ENCODE measurements at regions not wholly inside any gene's neighbourhood (a gene's known extent, or its start where the extent isn't known, plus 50 kb on each side); places are given as distances from the start of the nearest gene placed in this dataset.
A peak's percentile ranks its signal among the peaks of the same experiment; 100 is the strongest.

DNA sequence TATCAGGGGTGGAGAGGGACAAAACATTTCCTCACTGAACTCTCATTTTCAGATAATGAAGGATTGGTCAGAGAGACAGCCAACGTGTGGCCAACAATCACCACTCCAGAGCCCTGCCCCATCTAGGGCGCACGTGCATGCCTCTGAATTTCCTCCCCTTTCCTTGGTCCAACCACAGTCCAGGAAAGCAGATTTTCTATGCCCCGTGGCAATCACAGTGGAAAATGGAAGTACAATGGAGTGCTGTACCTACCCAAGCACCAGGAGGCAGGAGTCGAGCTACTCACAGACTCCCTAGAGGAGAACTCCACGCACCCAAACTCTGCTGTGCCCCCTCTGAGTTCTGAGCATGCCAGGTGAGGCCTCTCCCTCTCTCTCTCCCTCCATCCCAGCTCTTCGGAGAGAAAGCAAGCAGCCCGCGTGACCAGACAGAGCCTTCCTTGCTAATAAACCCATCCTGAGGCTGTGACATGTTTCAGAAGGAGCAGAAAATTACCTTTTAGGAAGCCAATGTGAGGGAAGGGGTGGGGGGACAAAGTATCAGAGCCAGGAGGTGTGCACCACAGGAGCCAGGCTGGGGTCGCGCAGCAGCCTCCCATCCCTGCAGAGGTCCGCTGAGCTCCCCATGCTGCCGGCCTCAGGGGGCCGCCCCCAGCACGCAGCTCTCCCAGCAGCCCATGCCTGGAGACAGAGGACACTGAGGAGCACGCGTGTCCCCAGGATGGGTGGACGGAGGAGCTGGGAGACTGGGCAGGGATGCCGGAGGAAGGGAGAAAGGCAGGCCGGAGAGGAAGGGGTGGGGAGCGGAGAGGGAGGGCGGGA lies 73.4 kb downstream of the PITPNM2 start:
- H3K36me3 ChIP-seq = no peaks in the 10 kb centered on the region
- no peak overlapping the region for H3K4me3 ChIP-seq
- peak in 5 of 8 donors; percentile 2 to 16 (median 5) for ATAC-seq
- no peaks in the 10 kb centered on the region for H3K27me3 ChIP-seq
- H3K9me3 ChIP-seq = no peaks in the 10 kb centered on the region
- TF ChIP-seq, protein P1, sequence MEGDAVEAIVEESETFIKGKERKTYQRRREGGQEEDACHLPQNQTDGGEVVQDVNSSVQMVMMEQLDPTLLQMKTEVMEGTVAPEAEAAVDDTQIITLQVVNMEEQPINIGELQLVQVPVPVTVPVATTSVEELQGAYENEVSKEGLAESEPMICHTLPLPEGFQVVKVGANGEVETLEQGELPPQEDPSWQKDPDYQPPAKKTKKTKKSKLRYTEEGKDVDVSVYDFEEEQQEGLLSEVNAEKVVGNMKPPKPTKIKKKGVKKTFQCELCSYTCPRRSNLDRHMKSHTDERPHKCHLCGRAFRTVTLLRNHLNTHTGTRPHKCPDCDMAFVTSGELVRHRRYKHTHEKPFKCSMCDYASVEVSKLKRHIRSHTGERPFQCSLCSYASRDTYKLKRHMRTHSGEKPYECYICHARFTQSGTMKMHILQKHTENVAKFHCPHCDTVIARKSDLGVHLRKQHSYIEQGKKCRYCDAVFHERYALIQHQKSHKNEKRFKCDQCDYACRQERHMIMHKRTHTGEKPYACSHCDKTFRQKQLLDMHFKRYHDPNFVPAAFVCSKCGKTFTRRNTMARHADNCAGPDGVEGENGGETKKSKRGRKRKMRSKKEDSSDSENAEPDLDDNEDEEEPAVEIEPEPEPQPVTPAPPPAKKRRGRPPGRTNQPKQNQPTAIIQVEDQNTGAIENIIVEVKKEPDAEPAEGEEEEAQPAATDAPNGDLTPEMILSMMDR (IDR thresholded peaks at IDR 0.05) = peak in 2 of 9 donors; percentile 16 to 25
- DNase-seq = no peak
- WGBS, 2 donors = 66 to 68% methylated on average over 22 of the region's 22 CpGs
- intact Hi-C loops (cut with DNase I) = no loop called here
- H3K27ac ChIP-seq = peak overlapping the region in 7 of 10 donors; percentile 20 to 81 (median 63)
- H3K4me1 ChIP-seq = peaks cover 24 to 85% (median 64%) of the 10 kb centered on the region in 9 donors

DNA sequence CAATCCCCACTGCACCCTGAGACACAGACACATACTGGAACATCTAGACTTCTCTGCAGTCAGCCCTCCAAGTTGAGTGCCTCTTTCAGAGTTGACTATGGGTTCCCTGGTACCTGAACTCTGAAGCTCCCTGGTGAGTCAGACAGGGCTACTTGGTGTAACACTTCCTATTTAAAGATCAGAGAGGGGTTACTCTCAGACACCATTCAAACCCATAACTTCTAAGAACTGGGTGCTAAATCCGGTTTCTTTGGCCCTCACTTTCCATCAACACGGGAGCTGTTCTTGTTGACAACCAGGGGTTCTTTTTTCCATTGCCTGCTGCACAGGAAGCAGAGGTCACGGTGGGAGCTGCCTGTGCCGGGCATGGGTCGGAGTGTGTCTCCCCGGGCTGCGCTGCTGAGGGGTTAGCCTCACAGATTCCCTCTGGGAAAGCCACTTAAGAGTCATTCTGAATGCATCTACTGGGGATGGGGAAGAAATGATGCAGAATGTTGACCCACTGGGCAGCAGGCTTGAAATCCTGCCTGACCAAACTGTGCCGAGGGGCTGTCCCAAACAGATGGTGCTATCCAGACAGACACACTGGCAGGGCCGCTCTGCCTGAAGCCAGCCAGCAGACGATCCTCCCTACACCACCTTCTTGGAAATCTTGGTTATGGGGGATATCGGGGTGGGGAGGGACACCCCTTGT lies 74.1 kb downstream of the PITPNM2 start:
- Histone ChIP-seq H3K36me3 (no peaks in the 10 kb centered on the region), H3K27me3 (no peaks in the 10 kb centered on the region), H3K4me3 (no peak overlapping the region), H3K4me1 (peaks cover 25 to 87% (median 66%) of the 10 kb centered on the region in 9 donors), H3K9me3 (no peaks in the 10 kb centered on the region), H3K27ac (peak overlapping the region in 7 of 10 donors; percentile 20 to 81 (median 63))
- peak in 7 of 8 donors; percentile 18 to 68 (median 41) for ATAC-seq
- WGBS, 2 donors = 36 to 37% methylated on average over 11 of the region's 11 CpGs
- DNase-seq = no peak
- TF ChIP-seq, protein P1 (IDR thresholded peaks at IDR 0.05) = no peak
- intact Hi-C loops (cut with DNase I) = no loop called here

DNA sequence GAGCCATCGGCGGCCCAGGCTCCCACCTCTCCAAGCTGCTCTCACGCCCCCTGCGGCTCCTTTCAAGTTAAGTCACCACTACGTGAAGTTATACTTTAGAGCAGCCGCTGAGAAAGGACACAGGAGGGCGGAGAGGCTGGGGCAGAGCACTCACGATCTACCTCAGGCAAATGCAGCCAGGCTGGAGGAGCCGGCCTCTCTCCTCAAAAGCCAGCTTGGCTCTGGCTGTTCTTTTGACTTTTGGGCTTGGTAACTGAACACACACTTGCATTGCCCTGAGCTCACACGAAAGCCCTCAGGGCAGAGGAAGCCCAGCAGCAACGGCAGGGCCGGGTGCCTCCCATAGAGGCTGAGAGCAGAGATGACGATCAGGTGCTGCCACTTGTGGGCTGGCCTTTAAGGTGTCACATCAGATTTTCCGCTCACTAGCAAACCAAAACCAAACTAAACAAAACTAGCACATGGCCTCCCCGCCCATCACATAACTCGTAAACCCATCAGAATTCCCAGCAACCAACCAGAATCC lies 75.2 kb downstream of the PITPNM2 start:
- Histone ChIP-seq H3K9me3 (no peaks in the 10 kb centered on the region), H3K4me3 (peak overlapping the region in 1 of 10 donors; percentile 18), H3K4me1 (peaks cover 34 to 87% (median 76%) of the 10 kb centered on the region in 9 donors), H3K27me3 (no peaks in the 10 kb centered on the region), H3K27ac (peak overlapping the region in 9 of 10 donors; percentile 30 to 81 (median 63)), H3K36me3 (no peaks in the 10 kb centered on the region)
- ATAC-seq = peak in 5 of 8 donors; percentile 8 to 53 (median 18)
- WGBS, 2 donors = 38 to 51% methylated on average over 16 of the region's 16 CpGs
- no peak for DNase-seq
- intact Hi-C loops (cut with DNase I) = no loop called here
- TF ChIP-seq, protein P1 (IDR thresholded peaks at IDR 0.05) = peak in 4 of 9 donors; percentile 13 to 36 (median 30)

DNA sequence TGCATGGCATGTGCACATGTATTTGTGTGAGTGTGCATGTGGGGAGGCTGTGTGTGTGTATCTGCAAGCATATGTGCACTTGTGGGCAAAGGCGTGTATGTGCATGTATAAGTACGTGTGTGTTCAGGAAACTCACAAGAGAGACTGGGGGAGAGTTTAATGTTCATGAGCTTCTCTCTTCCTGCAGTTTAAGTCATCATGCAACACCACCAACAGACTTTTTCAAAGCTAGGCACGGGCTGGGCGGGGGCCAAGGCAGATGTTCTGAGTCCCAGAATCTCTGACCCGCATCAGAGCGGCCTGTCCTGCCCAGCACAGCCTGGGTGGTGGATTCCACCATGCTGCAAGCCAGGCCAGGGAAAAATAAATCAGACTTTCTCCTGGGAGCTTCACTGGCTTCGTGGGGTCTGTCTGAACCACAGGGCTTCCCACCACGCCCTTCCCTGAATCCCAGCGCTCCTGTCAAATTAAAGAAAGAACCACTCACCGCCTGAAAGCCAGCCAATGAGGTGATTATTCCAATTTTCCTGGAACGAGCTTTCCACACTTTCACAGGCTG lies 75.7 kb downstream of the PITPNM2 start:
- peaks cover 39 to 89% (median 77%) of the 10 kb centered on the region in 9 donors for H3K4me1 ChIP-seq
- intact Hi-C loops (cut with DNase I) = no loop called here
- H3K4me3 ChIP-seq = peak overlapping the region in 1 of 10 donors; percentile 18
- 44 to 52% methylated on average over 11 of the region's 11 CpGs for WGBS, 2 donors
- H3K9me3 ChIP-seq = no peaks in the 10 kb centered on the region
- ATAC-seq = no peak
- H3K27ac ChIP-seq = peak overlapping the region in 9 of 10 donors; percentile 30 to 81 (median 63)
- TF ChIP-seq, protein P1 (IDR thresholded peaks at IDR 0.05) = no peak
- no peaks in the 10 kb centered on the region for H3K27me3 ChIP-seq
- no peak for DNase-seq
- no peaks in the 10 kb centered on the region for H3K36me3 ChIP-seq

Data from heart right ventricle (tissue), 16 donors.